ENCODE measurements at regions not wholly inside any gene's neighbourhood (a gene's known extent, or its start where the extent isn't known, plus 50 kb on each side); places are given as distances from the start of the nearest gene placed in this dataset.

- ChIA-PET CTCF (no interaction called here), POLR2A (no interaction called here)
- no peak for DNase-seq
- Mint-ChIP-seq H3K4me3 (no peak overlapping the region), H3K27me3 (no peaks in the 10 kb centered on the region), H3K27ac (no peak overlapping the region), H3K9me3 (peaks cover 2% of the 10 kb centered on the region), H3K4me1 (no peaks in the 10 kb centered on the region), H3K36me3 (ENCODE audit: low read depth) (no peaks in the 10 kb centered on the region)
- ATAC-seq (ENCODE audit: low read depth): no peak
- no peak for TF ChIP-seq CTCF (IDR thresholded peaks at IDR 0.05)
- intact Hi-C loops (cut with micrococcal nuclease): no loop called here
Measured at GRCh38 chr20:61052776-61053442, 199.2 kb upstream of the CDH4 start.

- ChIA-PET CTCF (no interaction called here), POLR2A (no interaction called here)
- intact Hi-C loops (cut with micrococcal nuclease): no loop called here
- ATAC-seq (ENCODE audit: low read depth): no peak
- Mint-ChIP-seq H3K4me1 (no peaks in the 10 kb centered on the region), H3K27ac (no peak overlapping the region), H3K36me3 (ENCODE audit: low read depth) (no peaks in the 10 kb centered on the region), H3K4me3 (no peak overlapping the region), H3K9me3 (peaks cover 2% of the 10 kb centered on the region), H3K27me3 (no peaks in the 10 kb centered on the region)
- no peak for DNase-seq
- TF ChIP-seq CTCF (IDR thresholded peaks at IDR 0.05): no peak
Measured at GRCh38 chr20:61053487-61053886, 198.6 kb upstream of the CDH4 start.

- no peak for TF ChIP-seq CTCF (IDR thresholded peaks at IDR 0.05)
Measured at GRCh38 chr20:61053889-61054288, 198.2 kb upstream of the CDH4 start.

GRCh38 chr20:61054411-61054810, 197.7 kb upstream of the CDH4 start:
- H3K9me3 Mint-ChIP-seq: no peaks in the 10 kb centered on the region
- POLR2A ChIA-PET: no interaction called here

More at GRCh38 chr20:61053889-61054288, 198.2 kb upstream of the CDH4 start:
- ATAC-seq (ENCODE audit: low read depth) (no peak), DNase-seq (no peak)
- H3K9me3 Mint-ChIP-seq: no peaks in the 10 kb centered on the region
- H3K27me3 Mint-ChIP-seq: no peaks in the 10 kb centered on the region
- H3K27ac Mint-ChIP-seq: no peak overlapping the region
- H3K4me1 Mint-ChIP-seq: no peaks in the 10 kb centered on the region
- intact Hi-C loops (cut with micrococcal nuclease): no loop called here
- no peaks in the 10 kb centered on the region for H3K36me3 Mint-ChIP-seq (ENCODE audit: low read depth)
- no peak overlapping the region for H3K4me3 Mint-ChIP-seq
- CTCF ChIA-PET: no interaction called here
- POLR2A ChIA-PET: no interaction called here

More at GRCh38 chr20:61054411-61054810, 197.7 kb upstream of the CDH4 start:
- Mint-ChIP-seq H3K27ac (no peak overlapping the region), H3K4me3 (no peak overlapping the region), H3K4me1 (no peaks in the 10 kb centered on the region), H3K27me3 (no peaks in the 10 kb centered on the region), H3K36me3 (ENCODE audit: low read depth) (no peaks in the 10 kb centered on the region)
- DNase-seq: no peak
- intact Hi-C loops (cut with micrococcal nuclease): no loop called here
- CTCF ChIA-PET: no interaction called here
- no peak for ATAC-seq (ENCODE audit: low read depth)
- no peak for TF ChIP-seq CTCF (IDR thresholded peaks at IDR 0.05)

All from activated B cell treated with CpG ODN at 0.5 μM for 24 hours (primary cell).